HFF-Myc (cell line): ENCODE measurements at regions not wholly inside any gene's neighbourhood (a gene's known extent, or its start where the extent isn't known, plus 50 kb on each side); places are given as distances from the start of the nearest gene placed in this dataset.

ENCODE experiments used
- DNase-seq: peaks from one replicate; pipeline ENCODE4 v3.0.0-alpha.2; 2011; ENCODE audit warnings: low read depth; ENCODE audit errors: extremely low read depth
- H3K4me3 ChIP-seq: replicated peaks from 2 replicates; pipeline ENCODE4 v1.5.1; 2011; ENCODE audit warnings: low read depth, mild to moderate bottlenecking, control low read depth, low read length
- TF ChIP-seq, protein P1 (sequence below): IDR thresholded peaks from 2 replicates; pipeline ENCODE4 v1.5.1; 2012; ENCODE audit warnings: mild to moderate bottlenecking, low read depth, low read length, control low read depth; ENCODE audit errors: missing control alignments

DNA sequence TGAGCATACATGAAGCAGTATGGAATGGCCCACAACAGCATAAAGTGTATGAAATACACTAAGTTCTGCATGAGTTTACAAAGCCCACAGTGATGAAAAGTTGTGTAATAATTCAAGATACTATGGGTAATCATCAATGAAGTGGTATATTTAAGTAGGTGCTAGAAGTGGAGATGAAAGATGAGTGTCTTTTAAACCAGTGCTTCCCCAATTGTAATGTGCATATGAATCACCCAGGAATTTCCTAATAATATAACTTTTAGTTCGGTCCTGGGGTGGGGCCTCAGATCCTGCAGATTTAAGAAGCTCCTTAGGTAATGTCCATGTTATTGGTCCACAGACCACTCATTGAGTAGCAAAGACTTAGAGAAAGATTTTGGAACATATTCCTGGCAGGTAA is 184.9 kb downstream of the DUSP10 start:
- TF ChIP-seq, protein P1, sequence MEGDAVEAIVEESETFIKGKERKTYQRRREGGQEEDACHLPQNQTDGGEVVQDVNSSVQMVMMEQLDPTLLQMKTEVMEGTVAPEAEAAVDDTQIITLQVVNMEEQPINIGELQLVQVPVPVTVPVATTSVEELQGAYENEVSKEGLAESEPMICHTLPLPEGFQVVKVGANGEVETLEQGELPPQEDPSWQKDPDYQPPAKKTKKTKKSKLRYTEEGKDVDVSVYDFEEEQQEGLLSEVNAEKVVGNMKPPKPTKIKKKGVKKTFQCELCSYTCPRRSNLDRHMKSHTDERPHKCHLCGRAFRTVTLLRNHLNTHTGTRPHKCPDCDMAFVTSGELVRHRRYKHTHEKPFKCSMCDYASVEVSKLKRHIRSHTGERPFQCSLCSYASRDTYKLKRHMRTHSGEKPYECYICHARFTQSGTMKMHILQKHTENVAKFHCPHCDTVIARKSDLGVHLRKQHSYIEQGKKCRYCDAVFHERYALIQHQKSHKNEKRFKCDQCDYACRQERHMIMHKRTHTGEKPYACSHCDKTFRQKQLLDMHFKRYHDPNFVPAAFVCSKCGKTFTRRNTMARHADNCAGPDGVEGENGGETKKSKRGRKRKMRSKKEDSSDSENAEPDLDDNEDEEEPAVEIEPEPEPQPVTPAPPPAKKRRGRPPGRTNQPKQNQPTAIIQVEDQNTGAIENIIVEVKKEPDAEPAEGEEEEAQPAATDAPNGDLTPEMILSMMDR = no peak
- H3K4me3 ChIP-seq = no peak overlapping the region
- no peak for DNase-seq

GRCh38 chr1:221558396-221558795 is 183.5 kb downstream of the DUSP10 start:
- H3K4me3 ChIP-seq = no peak overlapping the region
- TF ChIP-seq, protein P1 = no peak
- DNase-seq = no peak

DNA sequence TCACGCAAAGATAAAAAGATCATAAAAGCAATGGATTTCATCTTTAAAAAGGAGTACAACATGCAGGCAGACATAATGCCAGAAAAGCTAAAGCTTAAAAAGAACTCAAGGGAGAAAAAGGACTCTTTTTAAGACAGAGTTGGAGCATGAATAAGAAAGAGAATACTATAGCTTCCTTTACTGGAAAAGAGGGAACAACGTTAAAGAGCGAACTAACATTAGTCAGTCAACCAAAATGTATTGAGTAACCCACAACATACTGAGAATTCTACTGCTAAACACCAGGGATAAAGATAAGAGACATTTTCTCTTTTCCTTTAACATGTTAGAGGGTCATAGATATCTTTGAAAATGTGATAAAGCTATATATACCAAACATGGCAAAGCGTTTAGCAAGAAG is 182.0 kb downstream of the DUSP10 start:
- no peak for DNase-seq
- no peak overlapping the region for H3K4me3 ChIP-seq
- TF ChIP-seq, protein P1 = no peak

- H3K4me3 ChIP-seq = no peak overlapping the region
- TF ChIP-seq, protein P1 = no peak
- DNase-seq = no peak
These were observed 179.1 kb downstream of the DUSP10 start for GRCh38 chr1:221562542-221563475.

DNA sequence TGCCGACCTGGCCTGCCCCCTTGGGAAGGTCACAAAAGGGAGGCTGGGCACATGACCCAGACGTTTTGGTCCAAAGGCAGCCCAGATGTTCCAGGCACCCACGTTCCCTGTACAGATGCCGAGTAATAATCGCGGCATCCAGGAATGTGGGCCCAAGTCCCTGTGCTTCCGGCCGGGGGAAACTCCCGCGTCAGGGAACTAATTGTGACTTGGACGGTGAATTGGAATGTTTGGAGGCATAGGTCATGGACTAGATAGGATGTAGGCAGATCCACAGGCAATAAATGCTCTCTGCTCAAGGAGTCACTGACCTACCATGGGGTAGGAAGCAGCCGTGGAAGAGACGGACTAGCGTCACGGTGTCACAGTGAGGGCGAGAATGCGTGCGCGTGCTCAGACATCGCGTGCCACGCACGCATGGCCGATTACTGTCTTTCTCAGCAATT is 178.4 kb downstream of the DUSP10 start:
- TF ChIP-seq, protein P1 = no peak
- no peak overlapping the region for H3K4me3 ChIP-seq
- DNase-seq = no peak

GRCh38 chr1:221564891-221565290 is 177.0 kb downstream of the DUSP10 start:
- H3K4me3 ChIP-seq = no peak overlapping the region
- no peak for DNase-seq
- TF ChIP-seq, protein P1 = no peak
